Fibroblast of mammary gland (primary cell): ENCODE measurements at regions not wholly inside any gene's neighbourhood (a gene's known extent, or its start where the extent isn't known, plus 50 kb on each side); places are given as distances from the start of the nearest gene placed in this dataset.

Experiments used
- DNase-seq: peaks from one replicate; pipeline ENCODE4 v3.0.0-alpha.2; 2010; ENCODE audit warnings: low read depth
- H3K4me3 ChIP-seq: 2 replicates; pipeline ENCODE4 v1.5.1; 2011; ENCODE audit warnings: low read depth, mild to moderate bottlenecking, low read length, moderate library complexity; ENCODE audit not compliant: control insufficient read depth
- TF ChIP-seq, protein P1 (sequence below): conservative IDR thresholded peaks from 2 replicates; pipeline ENCODE4 v1.5.1; 2011; ENCODE audit warnings: low read depth, low read length, inconsistent platforms; ENCODE audit not compliant: control insufficient read depth, insufficient read depth

DNA sequence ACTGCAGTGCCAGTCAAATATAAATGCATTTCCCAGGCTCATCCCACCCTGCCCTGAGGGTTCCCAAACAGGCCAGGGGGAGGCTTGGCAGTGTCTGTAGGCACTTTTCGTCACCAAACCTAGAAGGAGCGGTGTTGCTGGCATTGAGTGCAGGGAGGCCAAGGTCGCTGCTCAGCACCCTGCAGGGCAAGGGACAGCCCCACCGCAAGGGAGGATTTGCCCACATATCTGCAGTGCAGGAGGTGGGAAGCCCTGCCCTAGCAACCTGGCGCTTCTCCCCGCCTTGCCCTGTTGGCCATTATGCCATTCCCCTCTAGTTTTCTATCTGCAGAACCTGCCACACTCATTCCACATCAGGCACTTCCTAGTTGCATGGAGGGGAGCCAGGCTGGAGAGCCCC lies 327.8 kb upstream of the ADCY2 start:
- no peak overlapping the region for H3K4me3 ChIP-seq
- TF ChIP-seq, protein P1, sequence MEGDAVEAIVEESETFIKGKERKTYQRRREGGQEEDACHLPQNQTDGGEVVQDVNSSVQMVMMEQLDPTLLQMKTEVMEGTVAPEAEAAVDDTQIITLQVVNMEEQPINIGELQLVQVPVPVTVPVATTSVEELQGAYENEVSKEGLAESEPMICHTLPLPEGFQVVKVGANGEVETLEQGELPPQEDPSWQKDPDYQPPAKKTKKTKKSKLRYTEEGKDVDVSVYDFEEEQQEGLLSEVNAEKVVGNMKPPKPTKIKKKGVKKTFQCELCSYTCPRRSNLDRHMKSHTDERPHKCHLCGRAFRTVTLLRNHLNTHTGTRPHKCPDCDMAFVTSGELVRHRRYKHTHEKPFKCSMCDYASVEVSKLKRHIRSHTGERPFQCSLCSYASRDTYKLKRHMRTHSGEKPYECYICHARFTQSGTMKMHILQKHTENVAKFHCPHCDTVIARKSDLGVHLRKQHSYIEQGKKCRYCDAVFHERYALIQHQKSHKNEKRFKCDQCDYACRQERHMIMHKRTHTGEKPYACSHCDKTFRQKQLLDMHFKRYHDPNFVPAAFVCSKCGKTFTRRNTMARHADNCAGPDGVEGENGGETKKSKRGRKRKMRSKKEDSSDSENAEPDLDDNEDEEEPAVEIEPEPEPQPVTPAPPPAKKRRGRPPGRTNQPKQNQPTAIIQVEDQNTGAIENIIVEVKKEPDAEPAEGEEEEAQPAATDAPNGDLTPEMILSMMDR: no peak
- no peak for DNase-seq

DNA sequence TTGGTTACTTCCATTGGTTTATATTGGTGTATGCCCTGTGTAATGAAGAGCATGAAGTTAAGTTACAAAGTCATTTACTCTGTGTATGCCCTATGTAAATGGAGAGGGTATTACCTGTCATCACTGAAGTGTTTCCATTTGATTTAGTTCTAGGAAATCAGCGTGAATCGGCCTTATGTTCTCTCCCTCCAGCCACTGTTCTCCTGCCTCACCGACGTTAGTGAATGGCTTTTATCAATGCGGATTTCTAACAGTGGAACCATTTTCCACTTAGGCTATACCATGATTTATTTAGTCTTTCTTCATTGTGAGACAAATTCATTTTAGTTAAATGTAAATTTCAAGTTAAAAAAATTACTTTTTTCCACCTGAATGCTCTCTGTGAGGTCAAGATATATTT lies 327.0 kb upstream of the ADCY2 start:
- DNase-seq: no peak
- TF ChIP-seq, protein P1: no peak
- no peak overlapping the region for H3K4me3 ChIP-seq

DNA sequence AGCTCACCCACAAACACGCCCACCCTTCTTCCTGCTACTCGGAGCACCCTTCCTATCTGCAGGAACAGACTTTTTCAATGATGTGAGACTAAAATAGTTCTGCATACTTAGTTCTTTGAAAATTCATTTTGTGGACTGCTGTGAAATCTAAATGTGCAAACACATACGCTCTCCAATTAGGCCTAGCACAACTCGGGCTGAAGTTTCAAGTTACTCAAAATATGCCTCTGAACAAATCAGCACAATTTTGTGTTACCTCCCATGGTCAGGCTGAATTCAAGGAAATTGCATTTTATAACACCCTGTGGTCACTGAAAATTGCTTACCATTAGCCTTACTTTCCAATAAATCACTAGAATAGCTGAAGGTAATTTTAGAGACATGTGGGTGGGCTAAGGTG lies 323.8 kb upstream of the ADCY2 start:
- DNase-seq: no peak
- H3K4me3 ChIP-seq: no peak overlapping the region
- TF ChIP-seq, protein P1: no peak

DNA sequence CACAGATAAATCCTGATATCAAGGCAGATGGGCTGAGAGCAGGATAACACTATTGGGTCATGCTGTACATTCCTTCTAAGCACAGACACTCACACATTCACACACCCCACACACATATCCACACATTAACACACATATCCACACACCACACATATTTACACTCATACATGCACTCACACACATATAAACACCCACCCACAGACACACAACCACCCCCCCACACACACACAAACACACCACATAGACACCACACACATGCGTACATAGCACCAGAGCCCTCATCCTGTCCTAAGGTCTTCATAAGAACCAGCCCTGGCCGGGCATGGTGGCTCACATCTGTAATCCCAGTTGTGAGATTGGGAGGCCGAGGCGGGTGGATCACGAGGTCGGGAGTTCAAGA lies 322.3 kb upstream of the ADCY2 start:
- no peak overlapping the region for H3K4me3 ChIP-seq
- TF ChIP-seq, protein P1: no peak
- DNase-seq: no peak

DNA sequence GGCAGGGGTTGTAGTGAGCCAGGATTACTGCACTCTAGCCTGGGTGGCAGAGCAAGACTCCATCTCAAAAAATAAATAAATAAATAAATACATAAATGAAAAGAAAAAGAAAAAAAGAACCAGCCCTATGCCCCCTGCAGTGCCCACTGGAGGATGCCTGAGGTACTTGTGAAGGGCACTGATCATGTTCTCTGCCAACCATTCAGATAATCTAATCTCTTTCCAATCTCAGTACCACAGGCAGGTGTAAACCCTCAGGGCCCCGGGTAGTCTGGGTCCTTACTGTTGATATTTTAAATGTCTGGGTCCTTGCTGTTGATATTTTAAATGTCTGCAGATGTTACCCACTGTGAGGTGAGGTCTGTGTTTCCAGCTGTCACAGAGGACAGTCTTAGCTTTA lies 321.8 kb upstream of the ADCY2 start:
- TF ChIP-seq, protein P1: no peak
- DNase-seq: no peak
- no peak overlapping the region for H3K4me3 ChIP-seq

DNA sequence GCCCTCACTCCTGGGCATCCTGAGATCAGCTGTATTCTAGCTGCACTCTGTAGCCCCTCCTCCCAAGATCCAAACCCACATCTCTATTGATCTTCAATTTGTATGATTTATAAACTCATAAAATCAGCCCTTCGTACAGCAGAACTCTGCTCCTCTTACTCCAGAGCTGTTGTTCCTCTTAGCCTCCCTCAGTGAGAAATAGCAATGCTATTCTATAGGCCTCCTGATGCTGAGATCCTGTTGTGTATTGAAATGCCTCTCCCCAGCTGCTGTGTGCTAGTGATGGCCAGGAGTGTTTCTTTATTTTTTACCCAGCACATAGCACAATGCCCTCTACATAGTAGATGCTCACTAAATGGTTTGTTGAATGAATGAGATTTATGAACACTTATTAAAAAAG lies 320.5 kb upstream of the ADCY2 start:
- TF ChIP-seq, protein P1: no peak
- no peak overlapping the region for H3K4me3 ChIP-seq
- DNase-seq: no peak

DNA sequence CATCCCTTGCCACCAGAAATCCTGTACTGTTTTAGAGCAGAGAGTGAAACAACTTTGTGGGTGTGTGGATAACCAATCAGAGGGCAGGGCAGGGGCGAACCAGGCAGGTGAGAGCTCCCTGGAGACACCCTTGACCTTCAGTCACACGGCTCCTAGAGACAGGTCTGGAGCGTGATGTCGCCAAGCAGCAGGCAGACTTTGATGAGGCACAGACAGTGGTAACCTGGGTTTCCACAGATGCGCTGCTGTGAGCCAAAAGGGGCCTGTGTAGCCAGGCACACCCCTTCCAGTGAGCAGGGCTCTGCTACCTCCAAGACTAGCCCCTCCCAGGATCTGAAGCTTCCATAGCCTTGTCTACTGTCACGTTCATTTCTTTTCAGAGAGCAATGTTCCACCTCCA lies 317.8 kb upstream of the ADCY2 start:
- no peak overlapping the region for H3K4me3 ChIP-seq
- TF ChIP-seq, protein P1: no peak
- DNase-seq: no peak
